ENCODE measurements at regions not wholly inside any gene's neighbourhood (a gene's known extent, or its start where the extent isn't known, plus 50 kb on each side); places are given as distances from the start of the nearest gene placed in this dataset.

GRCh38 chr2:53452400-53452799, 315.2 kb upstream of the CHAC2 start:
- Mint-ChIP-seq H3K27ac (no peak overlapping the region), H3K4me1 (ENCODE audit: low read depth) (no peaks in the 10 kb centered on the region), H3K9me3 (no peaks in the 10 kb centered on the region), H3K4me3 (no peak overlapping the region), H3K36me3 (ENCODE audit: low read depth) (no peaks in the 10 kb centered on the region), H3K27me3 (no peaks in the 10 kb centered on the region)
- ATAC-seq = no peak
- DNase-seq = no peak
- ChIA-PET POLR2A (no interaction called here), CTCF (no interaction called here)
- TF ChIP-seq CTCF (IDR thresholded peaks at IDR 0.05) = no peak
- intact Hi-C loops (cut with micrococcal nuclease) = no loop called here

- no peak for TF ChIP-seq CTCF (IDR thresholded peaks at IDR 0.05)
- intact Hi-C loops (cut with micrococcal nuclease) = no loop called here
- no peak overlapping the region for H3K27ac Mint-ChIP-seq
- POLR2A ChIA-PET = no interaction called here
- no peaks in the 10 kb centered on the region for H3K4me1 Mint-ChIP-seq (ENCODE audit: low read depth)
- CTCF ChIA-PET = interaction anchor here (0.7 kb wide), 1 partner anchor 125 kb away, joined by 3 read pairs; no protein-coding TSS in a partner anchor
- H3K27me3 Mint-ChIP-seq = peaks cover 1% of the 10 kb centered on the region
- ATAC-seq (no peak), DNase-seq (no peak)
- H3K36me3 Mint-ChIP-seq (ENCODE audit: low read depth) = no peaks in the 10 kb centered on the region
- no peaks in the 10 kb centered on the region for H3K9me3 Mint-ChIP-seq
- no peak overlapping the region for H3K4me3 Mint-ChIP-seq
These were observed 316.7 kb upstream of the CHAC2 start for GRCh38 chr2:53450923-53451322.

- Mint-ChIP-seq H3K4me1 (ENCODE audit: low read depth) (no peaks in the 10 kb centered on the region), H3K27ac (no peak overlapping the region), H3K36me3 (ENCODE audit: low read depth) (no peaks in the 10 kb centered on the region), H3K27me3 (peaks cover 1% of the 10 kb centered on the region), H3K4me3 (no peak overlapping the region), H3K9me3 (no peaks in the 10 kb centered on the region)
- intact Hi-C loops (cut with micrococcal nuclease) = no loop called here
- DNase-seq = no peak
- ChIA-PET POLR2A (no interaction called here), CTCF (interaction anchor here (0.7 kb wide), 1 partner anchor 383 kb away, joined by 3 read pairs; no protein-coding TSS in a partner anchor)
- no peak for TF ChIP-seq CTCF (IDR thresholded peaks at IDR 0.05)
- no peak for ATAC-seq
These were observed 319.0 kb upstream of the CHAC2 start for GRCh38 chr2:53448591-53448990.

DNA sequence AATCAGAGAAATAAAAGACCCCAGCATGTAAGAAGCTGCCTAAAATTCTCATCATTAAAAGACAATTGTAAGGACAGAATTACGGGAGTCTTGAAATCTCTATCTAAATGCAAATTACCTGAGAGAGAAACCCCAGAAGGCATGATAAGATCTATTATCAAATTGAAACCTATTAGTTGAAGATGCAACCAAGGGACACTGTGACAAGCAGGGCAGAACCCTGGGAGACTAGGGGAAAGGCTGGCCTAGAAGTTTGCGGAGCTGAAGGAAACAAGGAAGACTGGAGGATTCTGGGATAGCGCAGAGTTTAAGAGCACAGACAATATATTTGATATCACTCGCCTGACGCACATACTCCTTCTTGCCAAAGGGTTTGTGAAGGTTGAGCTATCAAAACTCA, 319.5 kb upstream of the CHAC2 start:
- ChIA-PET POLR2A (no interaction called here), CTCF (no interaction called here)
- intact Hi-C loops (cut with micrococcal nuclease) = no loop called here
- DNase-seq (no peak), ATAC-seq (no peak)
- H3K4me1 Mint-ChIP-seq (ENCODE audit: low read depth) = no peaks in the 10 kb centered on the region
- peaks cover 1% of the 10 kb centered on the region for H3K27me3 Mint-ChIP-seq
- no peaks in the 10 kb centered on the region for H3K36me3 Mint-ChIP-seq (ENCODE audit: low read depth)
- H3K27ac Mint-ChIP-seq = no peak overlapping the region
- no peaks in the 10 kb centered on the region for H3K9me3 Mint-ChIP-seq
- TF ChIP-seq CTCF (IDR thresholded peaks at IDR 0.05) = no peak
- H3K4me3 Mint-ChIP-seq = no peak overlapping the region

DNA sequence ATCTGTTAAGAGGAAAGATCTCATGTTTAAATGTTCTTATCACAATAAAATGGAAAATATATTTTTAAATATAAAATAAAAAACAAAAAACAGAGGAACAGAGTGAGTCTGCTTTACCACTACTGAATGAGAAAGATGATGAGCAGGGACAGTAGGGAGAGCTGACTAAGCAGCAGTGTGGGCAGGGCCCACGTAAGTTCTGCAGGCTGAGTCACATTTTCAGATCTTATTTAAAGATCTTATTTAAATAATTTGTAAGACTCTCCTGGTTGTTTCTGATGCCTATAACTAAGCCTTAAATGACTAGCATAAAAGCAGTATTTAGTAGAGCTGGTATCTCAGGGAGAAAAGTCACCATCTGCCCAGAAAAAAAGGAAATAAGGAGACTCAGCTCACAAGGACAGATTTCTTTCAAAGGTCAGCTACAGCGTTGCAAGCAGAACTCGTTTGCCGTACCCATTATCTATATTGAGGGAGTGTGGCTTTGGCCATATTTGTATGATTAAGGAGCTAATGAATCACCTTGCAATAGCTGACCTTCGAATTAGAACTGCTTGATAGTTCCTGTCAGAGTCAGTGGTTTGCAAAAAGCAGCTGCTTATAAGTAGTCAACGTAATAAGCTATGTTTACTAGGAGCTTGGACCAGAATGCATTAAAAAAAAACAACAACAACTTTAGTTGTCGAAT, 322.1 kb upstream of the CHAC2 start:
- peaks cover 1% of the 10 kb centered on the region for H3K27me3 Mint-ChIP-seq
- no peaks in the 10 kb centered on the region for H3K9me3 Mint-ChIP-seq
- no peak overlapping the region for H3K4me3 Mint-ChIP-seq
- DNase-seq (peak; percentile 17), ATAC-seq (no peak)
- ChIA-PET CTCF (no interaction called here), POLR2A (no interaction called here)
- H3K27ac Mint-ChIP-seq = no peak overlapping the region
- no peaks in the 10 kb centered on the region for H3K4me1 Mint-ChIP-seq (ENCODE audit: low read depth)
- no peaks in the 10 kb centered on the region for H3K36me3 Mint-ChIP-seq (ENCODE audit: low read depth)
- intact Hi-C loops (cut with micrococcal nuclease) = no loop called here
- TF ChIP-seq CTCF (IDR thresholded peaks at IDR 0.05) = no peak
